GM10248 (cell line): ENCODE measurements at regions not wholly inside any gene's neighbourhood (a gene's known extent, or its start where the extent isn't known, plus 50 kb on each side); places are given as distances from the start of the nearest gene placed in this dataset.

Experiments used
- CTCF ChIA-PET: fragments of 300-600 bp; sonication (Branson Sonifier 250); formaldehyde crosslinking; extraction: SDS; loops from one replicate; lab custom pipeline; 2021; ENCODE audit warnings: antibody characterized with exemption; lab: Yijun Ruan, JAX
- POLR2A ChIA-PET: fragments of 350-650 bp; sonication (Branson Sonifier 250); formaldehyde crosslinking; extraction: SDS; loops from one replicate; lab custom pipeline; 2020; ENCODE audit warnings: antibody characterized with exemption; lab: Yijun Ruan, JAX
- DNase-seq: peaks from one replicate; pipeline ENCODE4 v3.0.0; 2012; ENCODE audit errors: extremely low spot score
- TF ChIP-seq, protein P1 (sequence below): IDR thresholded peaks from 2 replicates; pipeline ENCODE4 v1.5.1; 2012; ENCODE audit warnings: mild to moderate bottlenecking, low read depth; ENCODE audit errors: extremely low read depth, missing control alignments, control extremely low read depth

DNA sequence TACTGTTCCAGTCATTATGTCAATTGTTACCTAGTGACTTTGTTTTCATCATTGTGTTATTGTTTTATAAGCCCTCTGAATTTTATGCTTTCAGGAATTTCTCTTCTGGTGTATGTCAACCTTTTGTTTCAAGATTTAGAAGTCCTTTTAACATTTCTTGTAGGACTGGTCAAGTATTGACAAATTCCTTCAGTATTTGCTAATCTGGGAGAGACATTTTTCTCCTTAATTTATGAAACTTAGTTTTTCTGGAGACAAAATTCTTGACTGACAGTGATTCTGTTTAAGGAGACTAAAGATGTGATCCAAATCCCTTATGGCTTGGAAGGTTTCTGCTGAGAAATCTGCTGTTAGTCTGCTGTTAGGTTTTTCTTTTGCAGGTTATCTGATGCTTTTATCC, 84.9 kb upstream of the NT5C1B start:
- TF ChIP-seq, protein P1, sequence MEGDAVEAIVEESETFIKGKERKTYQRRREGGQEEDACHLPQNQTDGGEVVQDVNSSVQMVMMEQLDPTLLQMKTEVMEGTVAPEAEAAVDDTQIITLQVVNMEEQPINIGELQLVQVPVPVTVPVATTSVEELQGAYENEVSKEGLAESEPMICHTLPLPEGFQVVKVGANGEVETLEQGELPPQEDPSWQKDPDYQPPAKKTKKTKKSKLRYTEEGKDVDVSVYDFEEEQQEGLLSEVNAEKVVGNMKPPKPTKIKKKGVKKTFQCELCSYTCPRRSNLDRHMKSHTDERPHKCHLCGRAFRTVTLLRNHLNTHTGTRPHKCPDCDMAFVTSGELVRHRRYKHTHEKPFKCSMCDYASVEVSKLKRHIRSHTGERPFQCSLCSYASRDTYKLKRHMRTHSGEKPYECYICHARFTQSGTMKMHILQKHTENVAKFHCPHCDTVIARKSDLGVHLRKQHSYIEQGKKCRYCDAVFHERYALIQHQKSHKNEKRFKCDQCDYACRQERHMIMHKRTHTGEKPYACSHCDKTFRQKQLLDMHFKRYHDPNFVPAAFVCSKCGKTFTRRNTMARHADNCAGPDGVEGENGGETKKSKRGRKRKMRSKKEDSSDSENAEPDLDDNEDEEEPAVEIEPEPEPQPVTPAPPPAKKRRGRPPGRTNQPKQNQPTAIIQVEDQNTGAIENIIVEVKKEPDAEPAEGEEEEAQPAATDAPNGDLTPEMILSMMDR, result no peak
- DNase-seq, result no peak
- ChIA-PET POLR2A (no interaction called here), CTCF (no interaction called here)

DNA sequence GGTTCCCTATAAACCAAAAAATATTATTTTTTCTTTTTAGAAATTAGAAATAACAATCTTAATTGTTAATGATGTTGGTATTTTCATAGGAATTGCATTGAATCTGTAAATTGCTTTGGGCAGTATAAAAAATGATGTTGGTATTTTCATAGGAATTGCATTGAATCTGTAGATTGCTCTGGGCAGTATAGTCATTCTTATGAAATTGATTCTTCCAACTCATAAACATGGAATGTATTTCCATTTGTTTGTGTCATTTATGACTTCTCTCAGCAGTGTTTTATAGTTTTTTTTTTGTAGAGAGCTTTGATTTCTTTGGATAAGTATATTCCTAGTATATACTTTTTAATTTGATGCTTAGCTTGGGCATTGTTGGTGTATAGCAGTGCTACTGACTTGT, 82.0 kb upstream of the NT5C1B start:
- POLR2A ChIA-PET, result no interaction called here
- TF ChIP-seq, protein P1, result no peak
- CTCF ChIA-PET, result no interaction called here
- no peak for DNase-seq

DNA sequence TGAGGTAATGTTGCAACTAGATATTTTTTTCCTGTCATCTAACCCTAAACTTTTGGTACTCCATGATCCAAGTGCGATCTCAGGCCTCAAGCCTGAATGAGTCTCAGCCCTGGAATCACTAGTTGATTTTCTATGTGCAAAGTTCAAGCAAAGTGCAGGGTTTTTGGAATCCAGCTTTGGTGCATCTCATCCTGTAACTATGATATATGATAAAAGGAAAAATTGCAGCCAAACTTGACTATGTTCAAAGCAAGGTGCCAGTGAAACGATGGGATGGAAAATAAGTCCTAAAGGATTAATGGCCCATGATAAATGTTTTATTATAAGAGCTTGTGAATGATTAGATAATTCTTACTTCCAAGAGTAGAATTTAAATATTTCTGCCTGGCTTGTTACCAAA, 78.9 kb upstream of the NT5C1B start:
- TF ChIP-seq, protein P1, result no peak
- ChIA-PET POLR2A (no interaction called here), CTCF (no interaction called here)
- DNase-seq, result no peak

DNA sequence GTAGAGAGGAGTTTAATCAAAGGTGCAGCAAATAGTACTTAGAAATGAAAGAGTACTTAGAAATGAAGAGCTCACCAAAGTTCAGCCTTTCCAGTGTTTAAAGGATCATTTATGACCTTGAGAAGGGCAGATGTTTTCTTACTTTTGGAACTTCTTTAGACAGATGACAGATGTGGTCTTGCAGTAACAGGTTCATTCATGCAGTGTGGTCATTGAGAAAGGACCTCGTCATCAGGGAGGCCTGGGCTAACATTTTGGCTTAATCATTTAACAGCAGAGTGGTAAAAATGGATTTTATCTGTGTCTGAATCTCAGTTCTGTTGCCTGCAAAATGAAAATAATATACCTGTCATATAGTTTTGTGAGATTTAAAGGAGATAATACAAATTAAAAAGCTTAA, 75.1 kb upstream of the NT5C1B start:
- DNase-seq, result no peak
- ChIA-PET POLR2A (no interaction called here), CTCF (interaction anchor here (1.1 to 1.4 kb wide), 3 partner anchors 10 to 25 kb away, joined by 3 read pairs; no protein-coding TSS in a partner anchor)
- TF ChIP-seq, protein P1, result no peak

DNA sequence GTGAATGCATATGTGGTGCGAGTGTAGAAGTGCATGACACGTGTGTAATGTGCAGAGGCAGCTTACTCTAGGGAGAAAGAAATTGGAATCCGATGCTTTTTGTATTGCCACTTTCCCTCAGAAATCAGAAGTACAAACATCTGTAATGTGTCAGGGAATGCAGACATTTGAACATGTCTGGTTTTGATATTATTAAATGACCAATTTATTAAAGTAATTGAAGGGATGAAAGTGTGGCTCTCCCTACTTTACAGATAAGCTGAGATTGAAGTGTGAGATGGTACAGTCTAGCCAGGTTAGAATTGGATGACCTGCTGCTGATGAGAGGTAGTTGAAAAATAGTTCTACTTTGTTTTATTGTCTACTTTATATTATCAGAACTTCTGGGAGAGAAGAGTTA, 74.5 kb upstream of the NT5C1B start:
- POLR2A ChIA-PET, result no interaction called here
- DNase-seq, result no peak
- CTCF ChIA-PET, result interaction anchor here (1.0 to 1.4 kb wide), 4 partner anchors 9 to 41 kb away, joined by 3 read pairs; no protein-coding TSS in a partner anchor
- TF ChIP-seq, protein P1, result no peak

DNA sequence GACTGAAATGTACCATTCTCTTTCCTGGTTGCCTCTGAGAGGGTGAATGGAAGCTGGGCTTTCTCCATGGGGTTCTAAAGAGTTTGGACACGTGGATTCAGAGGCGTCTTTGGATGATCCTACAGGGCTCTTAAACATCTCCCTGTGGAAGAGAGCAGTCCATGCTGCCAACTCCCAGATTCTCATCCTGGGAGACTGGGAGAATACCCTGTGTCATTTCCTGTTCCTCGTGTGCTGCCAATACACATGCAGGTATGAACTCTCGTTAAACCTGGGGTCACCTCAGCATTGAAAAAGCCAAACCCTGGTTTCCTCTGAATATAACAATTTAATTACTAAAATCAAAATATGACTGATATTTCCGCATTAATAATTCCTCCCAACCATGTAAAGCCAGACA, 73.3 kb upstream of the NT5C1B start:
- CTCF ChIA-PET, result interaction anchor here (0.9 kb wide), 1 partner anchor 15 kb away, joined by 4 read pairs; no protein-coding TSS in a partner anchor
- POLR2A ChIA-PET, result no interaction called here
- TF ChIP-seq, protein P1, result no peak
- no peak for DNase-seq
